HG03025 (cell line): ENCODE measurements at regions not wholly inside any gene's neighbourhood (a gene's known extent, or its start where the extent isn't known, plus 50 kb on each side); places are given as distances from the start of the nearest gene placed in this dataset.

Source experiments
- ATAC-seq: cut with Tn5 transposase; IDR thresholded peaks from one replicate; pipeline ENCODE4 v1.9.1; 2021; ENCODE audit warnings: mild to moderate bottlenecking, moderate library complexity; ENCODE audit not compliant: unreplicated experiment, low FRiP score

DNA sequence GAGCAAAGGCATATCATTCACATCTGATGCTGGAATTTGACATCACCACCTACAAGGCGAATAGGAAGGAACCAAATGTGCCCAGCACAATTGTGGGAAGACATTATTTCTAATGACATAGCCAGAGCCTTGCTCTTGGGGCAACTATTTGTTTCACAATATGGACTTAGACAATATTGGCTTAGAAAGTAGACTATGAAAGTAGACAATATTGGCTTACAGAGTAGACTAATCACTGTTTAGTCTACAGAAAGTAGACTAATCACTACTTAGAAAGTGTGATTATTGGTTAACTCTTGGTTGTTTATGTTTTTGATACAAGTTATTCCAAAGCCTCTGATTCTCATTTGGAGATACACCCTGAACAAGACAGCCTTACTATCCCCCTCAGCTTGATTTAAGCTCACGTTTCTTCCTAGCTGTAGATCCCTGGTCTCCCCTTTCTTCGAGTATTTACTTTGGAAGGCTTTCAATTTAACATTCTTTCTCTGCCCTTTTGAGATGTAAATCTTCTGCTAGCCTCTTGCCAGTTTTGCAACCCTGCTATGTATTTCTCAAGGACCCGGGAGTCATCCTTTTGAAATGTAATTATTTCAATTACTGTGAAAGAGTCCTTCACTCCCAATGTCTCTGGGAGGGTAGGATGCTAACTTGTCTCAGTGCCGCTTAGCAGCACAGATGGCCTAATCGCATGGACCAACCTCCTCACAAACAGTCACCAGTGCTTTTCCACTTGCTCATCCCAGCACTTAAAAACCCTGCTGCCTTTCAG, 843.2 kb downstream of the GALC start:
- no peak for ATAC-seq

DNA sequence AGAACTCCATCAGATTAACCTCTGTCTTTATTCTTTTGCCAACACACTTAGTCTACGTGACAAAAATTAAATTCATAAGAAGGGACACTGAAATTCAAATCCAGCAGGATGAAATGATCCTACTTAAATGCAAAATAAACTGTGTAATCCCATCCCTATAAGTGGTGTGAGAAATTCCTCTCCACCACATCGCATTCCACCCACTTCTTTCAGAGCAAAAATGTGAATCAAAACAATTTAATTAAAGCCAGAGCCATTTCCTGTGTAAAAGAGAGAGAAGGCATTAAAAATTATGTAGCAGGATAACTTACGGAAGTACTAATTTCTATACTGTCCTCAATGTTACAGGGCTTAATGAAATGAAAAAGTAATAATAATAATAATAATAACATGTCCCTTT, 844.3 kb downstream of the GALC start:
- ATAC-seq: no peak

DNA sequence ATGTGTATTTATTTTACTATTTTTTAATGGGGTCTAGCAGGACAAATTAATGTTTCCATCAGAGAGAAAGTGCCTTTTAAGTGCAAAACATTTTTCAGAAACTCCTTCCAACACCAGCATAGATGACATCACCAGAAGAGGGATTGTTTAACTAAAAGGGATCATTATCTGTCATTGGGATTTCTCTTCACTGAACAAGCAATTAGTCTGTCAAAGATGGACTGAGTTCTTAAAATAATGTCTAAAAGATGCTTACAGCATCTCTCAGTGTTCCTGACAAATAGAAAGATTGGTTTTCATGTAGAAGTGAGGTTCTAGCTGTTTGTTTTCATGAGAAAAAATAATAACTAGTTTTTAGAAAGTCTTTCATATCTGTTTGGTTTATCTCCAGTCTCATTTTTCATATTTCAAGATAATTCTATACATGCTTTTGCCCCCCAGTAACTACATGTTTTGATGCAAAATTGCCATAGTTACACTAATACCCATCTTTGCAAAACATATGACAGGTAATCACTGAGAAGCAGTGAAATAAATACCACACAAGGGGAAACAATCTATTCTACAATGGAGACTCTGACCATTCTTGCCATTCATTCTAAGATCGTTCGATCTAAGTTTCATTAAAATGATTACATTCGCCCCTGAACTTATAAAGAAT, 850.3 kb downstream of the GALC start:
- ATAC-seq: no peak

DNA sequence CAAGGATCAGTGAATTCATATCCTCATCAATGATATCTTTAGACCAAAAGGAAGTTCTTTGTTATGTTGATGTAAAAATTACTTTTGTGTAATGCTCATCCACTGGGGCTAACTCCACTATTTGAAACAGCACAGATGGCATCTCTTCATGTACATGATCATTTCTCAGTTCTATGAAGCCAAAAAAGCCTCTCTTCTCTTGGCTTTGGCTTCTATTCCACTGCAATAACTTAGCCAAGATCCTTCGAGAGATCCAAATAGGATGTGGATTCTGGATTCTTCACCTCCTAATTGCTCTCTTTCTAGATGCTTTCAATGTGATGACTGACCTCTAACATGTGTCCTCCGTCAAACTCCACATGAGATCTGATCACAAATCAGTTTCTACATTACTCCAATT, 851.2 kb downstream of the GALC start:
- no peak for ATAC-seq

DNA sequence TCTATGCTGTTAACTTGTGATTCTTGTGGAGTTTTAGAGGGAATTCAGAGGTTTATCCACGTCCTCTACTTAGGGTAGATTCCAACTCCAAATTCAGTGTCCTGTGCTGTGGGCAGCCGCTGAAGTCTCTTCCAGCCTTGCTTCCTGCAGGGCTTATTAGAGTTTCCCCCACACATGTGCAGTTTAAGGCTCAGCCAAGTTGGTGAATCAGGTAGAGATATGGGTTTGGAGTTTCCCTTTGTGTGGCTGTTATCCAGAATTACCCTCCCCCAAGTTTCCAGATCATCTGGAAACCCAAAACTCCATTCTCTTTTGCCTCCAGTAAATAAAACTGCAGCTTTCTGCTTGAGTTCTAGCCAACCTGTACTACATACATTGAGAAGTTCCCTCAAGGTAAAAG, 853.7 kb downstream of the GALC start:
- ATAC-seq: no peak

DNA sequence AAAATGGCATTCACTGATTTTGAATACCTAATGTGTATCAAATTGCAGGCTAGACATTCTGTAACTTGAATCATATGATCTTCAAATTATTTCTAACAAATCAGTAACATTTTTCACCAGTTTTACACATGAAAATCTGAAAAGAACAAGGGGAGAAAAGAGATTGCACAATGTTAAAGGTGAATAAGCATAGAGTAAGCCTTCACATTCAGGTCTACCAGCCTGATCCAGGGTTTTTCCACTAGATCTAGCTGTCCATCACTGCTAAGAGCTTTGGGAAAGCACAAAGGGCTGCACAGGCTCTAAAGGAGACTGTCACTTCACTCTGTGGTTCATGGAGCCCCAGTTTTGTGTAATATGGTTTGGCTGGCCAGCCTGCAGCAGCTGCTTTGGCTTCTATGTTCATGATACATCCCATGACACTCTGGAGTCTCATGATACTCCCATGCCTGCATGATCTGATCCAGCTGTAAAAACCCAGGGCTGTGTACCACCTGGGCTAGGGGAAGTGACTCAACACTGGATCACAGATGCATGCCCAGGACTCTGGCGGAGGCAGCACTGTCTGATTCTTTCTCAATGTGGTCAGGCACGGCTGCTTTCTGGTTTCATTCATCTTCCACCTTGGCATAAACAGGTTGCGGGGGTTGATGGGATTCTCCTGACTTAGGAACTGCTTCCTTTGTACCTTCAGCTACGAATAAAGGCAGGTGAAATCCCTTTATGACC, 859.7 kb downstream of the GALC start:
- ATAC-seq: no peak

DNA sequence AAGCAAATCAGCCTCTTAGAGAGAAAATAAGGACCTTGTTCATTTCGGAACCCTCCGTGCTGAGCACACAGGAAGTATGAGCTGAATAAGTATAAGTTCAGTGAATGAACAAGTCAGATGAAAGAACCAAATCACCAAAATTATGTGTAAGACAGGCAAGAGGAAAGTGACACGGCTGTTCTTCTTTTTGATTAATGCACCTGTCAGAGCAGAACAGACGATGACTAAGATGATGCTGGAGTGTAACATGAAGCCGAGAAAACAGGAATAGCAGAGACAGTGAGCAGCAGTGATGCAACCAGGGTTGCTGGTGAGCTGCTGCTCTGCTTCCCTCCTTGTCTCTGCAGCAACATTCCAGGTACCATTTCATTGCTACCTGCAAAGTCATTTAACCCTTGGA, 861.1 kb downstream of the GALC start:
- ATAC-seq: no peak

DNA sequence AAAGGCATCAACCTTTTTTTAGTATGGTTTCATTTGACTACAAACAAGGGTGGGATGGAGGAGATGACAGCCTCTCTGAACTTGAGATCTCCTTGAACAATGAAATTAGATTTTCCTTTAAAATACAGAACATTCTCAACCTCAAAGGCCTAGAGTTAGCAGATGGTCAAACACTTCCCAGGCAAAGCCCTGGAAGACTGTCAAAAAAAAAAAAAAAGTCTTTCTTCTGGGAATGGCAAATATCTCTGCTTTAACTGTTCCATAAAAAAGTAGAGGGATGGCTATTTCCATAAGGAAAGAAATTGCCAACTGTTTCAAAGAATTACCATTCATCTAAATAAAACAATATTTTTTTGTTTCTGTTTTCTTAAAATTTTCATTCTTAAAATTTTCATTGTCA, 870.8 kb downstream of the GALC start:
- no peak for ATAC-seq

DNA sequence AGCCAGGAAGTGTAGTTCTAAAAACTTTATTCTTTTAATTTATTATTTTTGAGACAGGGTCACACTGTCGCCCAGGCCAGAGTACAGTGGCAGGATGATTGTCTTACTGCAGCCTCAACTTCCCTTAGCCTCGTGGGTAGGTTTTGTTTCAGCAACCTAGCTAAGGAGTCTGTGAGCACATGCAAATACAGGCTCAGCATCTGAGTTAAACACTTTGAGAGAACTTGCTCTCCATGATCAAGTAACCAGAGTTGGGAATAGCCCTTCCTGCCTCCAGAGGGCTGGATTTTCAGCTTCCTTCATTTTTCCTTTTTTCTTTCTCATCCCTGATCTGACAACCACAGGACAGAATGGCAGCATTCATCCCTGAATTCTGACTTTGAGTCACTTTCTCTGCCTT, 871.3 kb downstream of the GALC start:
- ATAC-seq: no peak

DNA sequence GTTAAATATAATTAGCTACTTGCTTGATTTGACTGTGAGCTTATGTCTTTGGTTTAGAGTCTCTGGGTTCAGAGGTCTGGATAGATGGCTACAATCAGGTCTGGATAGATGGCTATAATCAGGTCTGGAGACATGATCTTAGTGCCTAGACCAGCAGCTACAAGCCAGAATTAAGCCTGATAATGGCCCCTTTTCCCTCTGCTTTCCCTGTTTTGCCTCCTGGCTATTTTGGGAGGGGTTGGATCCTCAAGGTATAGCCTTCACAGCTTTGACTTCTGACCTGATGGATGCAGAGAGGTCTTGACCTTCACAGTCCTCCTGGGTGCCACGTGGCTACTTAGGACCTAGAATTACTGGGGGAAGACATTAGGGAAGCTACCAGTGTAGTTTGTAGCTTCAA, 877.7 kb downstream of the GALC start:
- no peak for ATAC-seq

DNA sequence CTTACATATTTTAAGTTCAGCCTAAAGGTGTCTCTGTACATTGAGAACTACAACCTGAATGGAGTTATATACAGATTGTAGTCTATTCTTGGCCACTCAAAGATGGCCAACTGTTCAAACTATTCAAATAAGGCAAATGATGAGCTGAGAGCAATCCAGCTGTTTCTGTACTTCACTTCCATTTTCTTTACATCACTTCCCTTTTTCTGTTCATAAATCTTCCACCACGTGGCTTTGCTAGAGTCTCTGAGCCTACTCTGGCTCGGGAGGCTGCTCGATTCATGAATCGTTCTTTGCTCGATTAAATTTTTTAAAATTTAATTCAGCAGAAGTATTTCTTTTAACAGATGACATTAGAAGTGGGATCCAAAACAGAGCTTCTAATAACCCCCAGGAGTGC, 879.7 kb downstream of the GALC start:
- ATAC-seq: no peak

DNA sequence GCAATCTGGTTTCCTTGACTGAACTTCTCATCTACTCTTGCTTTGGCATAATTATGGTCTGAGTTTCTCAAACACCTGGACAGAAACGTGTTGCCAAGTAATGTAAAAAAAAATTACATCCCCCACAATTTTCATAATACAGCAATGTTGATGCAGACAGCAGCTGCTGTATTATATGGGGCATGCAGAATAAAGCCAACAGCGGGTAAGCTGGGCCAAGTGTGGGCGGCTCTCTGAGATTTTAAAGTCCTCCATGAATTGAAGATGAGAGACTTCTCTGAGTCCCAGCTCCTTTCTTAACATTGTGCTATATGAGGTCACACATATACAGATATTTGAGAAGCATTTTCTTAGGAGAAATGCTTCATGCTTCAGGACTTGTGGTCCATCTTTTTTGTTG, 881.2 kb downstream of the GALC start:
- no peak for ATAC-seq

DNA sequence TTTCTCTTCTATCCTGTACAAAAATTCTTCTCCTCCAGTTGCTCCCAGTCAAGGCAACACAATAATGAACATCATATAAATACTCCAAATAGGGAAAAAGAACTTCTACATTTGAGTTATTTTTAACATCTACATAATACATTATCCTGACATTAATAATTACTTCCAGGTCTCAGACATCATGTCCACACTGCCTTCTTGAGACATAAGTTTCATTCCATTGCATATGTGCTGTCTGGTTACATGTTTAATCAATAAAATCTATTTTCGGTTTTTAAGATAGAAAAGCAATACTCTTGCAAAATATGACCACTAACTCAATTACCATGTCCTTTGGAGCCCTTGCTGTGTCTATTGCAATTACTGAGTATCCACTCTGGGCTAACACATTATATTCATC, 881.9 kb downstream of the GALC start:
- ATAC-seq: no peak

DNA sequence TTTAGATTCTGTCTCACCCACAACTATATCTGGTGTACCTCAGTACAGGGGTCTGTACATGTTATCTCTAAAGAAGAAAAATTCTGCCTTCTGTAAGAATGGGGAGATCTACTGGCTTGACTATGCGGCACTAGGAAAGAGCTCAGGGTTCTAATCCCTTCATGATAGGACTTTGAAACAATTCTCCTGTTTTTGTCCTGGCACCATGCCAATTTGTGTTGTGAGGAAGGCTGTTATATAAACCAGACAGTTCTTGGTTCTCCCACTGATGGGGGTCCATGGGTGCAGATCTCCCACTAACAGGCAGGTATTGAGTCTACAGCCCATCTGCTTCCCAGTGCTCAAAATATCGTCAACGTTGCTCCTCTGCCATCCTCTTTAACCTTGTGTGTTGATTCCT, 883.7 kb downstream of the GALC start:
- ATAC-seq: no peak

DNA sequence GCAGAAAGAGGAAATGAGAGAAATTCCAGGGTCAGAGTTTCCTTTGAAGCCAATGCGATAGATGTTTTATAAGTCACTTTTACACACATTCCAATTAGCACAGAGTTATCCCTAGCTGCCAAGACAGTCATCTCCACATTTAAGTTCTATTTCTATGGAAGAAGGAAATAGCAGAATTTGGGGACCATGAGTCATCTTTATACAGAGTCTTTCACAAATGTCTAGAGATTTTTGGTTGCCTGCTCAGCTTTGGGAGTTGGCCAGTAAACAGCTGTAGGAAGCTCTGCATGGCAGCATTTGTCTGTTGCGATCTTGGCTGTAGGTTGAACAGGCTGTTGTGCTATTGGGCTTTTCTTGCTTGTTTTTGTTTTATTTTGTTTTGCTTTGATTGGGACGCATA, 884.3 kb downstream of the GALC start:
- no peak for ATAC-seq

DNA sequence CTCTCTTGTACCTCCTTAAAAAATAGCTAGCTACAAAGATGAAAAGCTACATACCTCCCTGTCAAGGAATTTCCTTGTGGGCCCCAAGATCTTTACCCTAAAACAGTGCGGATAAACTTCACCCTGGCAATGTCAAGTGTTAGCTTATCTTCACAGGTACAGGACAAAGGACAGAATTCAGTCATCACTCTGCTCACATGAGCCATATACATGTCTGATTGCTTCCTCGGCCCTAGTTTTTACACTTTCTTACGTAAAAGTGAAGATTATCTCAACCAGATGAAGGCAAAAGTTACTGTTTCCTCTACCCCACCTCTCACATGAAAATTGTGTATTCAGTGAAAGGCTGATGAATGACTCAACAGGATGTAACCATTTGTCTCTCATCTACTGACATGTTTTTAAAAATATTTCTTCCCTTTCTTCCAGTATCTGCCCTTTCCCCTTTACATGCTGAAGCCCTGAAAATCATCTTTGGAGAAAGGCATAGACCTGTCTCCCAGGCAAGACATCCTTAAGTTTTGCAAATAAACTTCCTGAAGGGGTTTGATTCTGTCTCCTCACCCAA, 890.1 kb downstream of the GALC start:
- no peak for ATAC-seq

DNA sequence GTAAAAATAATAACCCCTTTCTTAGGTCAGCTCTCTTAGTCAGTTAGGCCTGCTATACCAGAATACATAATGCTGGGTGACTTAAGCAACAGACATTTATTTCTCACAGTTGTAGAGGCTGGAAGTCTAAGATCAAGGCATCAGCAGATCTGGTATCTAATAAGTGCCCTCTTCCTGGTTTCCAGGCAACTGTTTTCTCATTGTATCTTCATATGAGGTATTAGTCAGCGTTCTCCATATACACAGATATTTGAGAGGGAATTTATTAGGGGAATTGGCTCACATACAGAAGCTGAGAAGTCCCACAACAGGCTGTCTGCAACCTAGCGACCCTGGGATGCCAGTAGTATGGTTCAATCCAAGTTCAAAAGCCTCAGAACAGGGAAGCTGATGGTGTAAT, 896.0 kb downstream of the GALC start:
- ATAC-seq: no peak

DNA sequence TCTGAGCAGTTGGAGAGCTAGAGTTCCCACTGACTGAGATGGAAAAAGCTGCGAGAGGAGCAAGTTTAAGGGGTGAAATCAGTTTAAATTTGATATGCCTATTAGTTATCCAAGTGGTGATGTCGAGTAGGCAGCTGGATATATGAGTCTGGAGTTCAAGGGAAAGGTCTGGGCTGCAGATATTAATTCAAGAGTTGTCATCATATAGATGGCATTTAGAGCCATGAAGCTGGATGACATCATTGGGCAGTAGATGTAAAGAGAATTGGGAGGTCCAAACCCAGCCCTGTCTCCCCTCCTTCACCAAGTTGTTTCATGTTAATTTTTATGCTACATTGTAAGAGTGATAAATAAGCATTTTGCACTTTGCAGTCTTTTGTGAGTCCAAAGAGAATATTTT, 898.1 kb downstream of the GALC start:
- no peak for ATAC-seq

DNA sequence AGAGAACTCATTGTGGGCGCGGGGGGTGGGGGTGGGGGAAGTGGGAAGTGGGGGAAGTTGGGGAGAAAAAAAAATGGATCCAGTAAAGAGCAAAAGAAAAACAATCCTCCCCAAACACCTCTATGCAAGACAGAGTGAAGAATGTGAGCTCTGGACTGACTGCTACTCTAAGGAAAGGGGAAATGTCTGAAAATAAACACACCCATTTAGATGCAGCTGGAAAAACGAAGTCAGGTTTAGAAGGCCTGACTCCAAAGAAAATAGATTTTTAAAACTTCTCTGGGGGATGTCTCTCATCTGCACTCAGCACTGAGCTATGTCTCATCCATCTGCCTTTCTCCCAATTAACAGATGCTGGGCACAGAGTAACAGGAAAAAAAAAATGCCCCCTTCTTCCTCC, 904.4 kb downstream of the GALC start:
- no peak for ATAC-seq

DNA sequence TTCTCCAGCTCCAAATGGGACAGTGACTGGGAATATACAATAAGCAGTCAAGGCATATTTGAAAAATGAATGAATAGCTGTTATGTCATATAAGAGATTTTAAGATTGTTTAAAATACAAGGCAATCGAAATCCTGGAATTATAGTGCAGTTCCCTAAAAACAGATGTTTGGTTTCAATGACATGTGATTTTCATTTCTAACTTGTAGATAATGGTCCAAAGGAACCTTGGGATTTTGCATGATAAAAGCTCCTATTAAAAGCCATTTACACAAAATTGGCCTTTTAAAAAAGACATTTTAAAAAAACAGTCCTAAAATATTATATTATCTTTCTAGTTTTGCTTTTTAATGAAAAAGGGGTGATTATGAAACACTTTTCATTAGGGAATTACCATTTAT, 905.1 kb downstream of the GALC start:
- no peak for ATAC-seq

DNA sequence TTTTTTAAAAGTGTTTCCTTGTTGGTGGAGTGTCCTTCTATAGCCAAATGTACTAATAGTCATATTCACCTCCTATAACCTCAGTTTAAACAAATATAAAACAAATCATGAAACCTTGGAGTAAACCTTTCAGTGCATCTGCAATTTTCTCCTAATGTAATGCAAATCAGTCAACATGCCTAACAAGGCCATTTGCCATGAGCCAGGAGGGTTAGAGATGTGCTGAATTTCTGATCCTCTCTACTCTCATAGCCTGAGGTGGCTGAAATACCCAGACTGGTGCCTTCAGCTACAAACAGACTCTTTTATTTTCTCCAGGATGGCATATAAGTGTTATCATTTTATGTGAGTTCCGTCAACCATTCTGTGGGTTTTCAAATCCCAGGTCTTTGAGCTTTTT, 908.1 kb downstream of the GALC start:
- ATAC-seq: no peak
